GDM1 (cell line): ENCODE measurements at regions not wholly inside any gene's neighbourhood (a gene's known extent, or its start where the extent isn't known, plus 50 kb on each side); places are given as distances from the start of the nearest gene placed in this dataset.
"Not testable (repeated sequence)": the region's sequence is repeated elsewhere in the genome, so short reads cannot be mapped to it uniquely, and the experiment has no call there.

ENCODE experiments used
- DNase-seq: peaks from one replicate; lab custom pipeline; 2025; lab: John Stamatoyannopoulos, UW

GRCh38 chr13:65302691-65303090, 1927.4 kb downstream of the PCDH9 start:
- DNase-seq, result no peak

- DNase-seq, result no peak
Observed at GRCh38 chr13:65301506-65301905, 1928.6 kb downstream of the PCDH9 start.

DNA sequence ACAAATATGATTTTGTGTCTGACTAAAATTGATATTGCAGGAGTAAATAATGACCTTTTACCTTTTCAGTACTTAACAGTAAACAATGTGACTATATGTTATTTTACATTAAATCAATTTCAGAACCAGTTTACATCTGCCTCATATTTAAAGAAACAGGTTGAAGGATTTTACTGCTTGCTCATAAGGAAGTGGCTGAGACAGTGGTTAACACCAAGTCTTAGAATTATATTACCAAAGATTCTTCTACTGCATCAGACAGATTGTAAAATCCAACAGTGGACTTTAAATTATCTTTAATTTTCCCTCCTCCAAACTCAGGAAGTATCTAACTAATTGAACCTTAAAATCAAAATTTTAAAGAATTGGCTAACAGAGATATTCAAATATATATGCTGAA, 1929.9 kb downstream of the PCDH9 start:
- no peak for DNase-seq

DNA sequence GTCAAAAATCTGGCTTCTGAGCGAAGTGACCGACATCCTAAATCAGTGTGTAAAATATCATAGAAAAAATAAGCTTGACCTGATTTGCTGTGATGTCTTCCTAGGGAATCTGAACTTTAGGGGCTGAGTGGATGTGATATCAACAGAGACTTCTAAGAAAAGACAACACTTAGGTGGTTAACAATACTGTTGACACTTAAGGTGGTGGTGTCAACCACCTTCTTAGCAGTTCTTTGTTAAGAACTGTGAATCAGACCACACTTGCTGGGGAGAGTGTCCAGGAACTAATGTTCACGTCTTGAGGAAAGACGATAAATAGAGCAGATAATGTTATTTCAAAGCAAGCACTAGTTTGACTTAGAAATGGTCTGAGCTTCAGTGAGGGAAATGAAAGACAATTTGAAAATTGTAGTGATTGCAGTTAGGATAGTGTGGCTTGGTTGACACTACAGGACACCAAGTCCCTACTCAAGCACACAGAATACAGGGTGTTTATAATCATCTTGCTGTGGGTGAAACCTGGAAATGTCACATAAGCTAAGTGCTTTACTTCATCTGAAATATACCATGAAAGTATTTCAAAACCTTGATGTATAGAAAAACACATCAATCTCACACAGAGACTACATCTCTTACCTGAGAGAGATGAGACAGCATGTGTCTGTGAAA, 1936.5 kb downstream of the PCDH9 start:
- no peak for DNase-seq

GRCh38 chr13:65292488-65292901, 1937.6 kb downstream of the PCDH9 start:
- no peak for DNase-seq

DNA sequence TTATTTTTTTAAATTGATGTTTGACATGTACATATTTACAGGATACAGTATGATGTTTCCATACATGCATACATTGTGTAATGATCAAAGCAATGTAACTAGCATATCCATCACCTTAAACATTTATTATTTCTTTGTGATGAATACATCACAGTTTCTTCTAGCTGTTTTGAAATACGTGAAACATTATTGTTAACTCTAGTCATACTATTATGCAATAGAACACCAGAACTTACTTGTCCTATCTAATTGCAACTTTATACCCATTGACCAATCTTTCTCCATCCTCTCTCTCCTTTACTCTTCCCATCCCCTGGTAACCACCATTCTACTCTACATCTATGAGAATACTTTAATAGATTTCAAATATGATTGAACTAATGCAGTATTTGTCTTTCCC, 1942.7 kb downstream of the PCDH9 start:
- DNase-seq, result no peak

DNA sequence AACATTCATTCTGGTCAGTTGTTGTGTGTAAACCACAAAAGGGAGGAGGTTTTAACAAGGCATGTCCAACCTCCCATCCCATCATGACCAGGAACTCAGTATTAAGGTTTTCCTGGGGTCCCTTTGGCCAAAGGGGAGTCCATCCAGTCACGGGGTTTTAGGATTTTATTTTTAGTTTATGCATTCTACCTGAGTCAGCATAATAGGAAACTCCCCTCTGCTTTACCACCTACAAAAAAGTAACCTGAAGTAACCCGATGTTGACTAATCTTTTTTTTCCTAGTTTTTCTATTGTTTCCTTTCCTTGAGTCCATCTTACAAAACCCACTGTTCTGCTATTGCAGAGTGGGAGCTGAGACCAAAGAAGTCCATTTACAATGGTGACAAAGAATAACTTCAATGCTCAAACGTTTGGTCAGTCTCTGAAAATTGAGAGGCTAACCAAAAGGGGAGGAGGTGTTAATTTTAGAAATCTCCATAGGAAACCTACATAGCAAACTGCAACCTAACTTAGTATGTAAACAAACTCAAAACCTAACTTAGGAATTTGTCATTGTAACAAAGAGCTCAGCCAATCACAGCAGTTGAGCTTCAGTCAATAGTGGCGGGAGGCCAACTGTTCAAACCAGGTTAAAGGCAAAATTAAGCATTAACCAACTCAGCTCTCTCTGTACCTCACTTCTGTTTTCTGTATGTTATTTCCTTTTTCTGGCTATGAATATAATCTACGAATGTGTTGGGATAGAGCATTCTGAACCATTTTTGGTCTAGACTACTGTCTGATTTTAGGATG, 1954.1 kb downstream of the PCDH9 start:
- DNase-seq, result no peak

- DNase-seq, result no peak
Observed at GRCh38 chr13:65275108-65275507, 1955.0 kb downstream of the PCDH9 start.

GRCh38 chr13:65273811-65274420, 1956.2 kb downstream of the PCDH9 start:
- DNase-seq, result not testable (repeated sequence)

GRCh38 chr13:65268009-65268408, 1962.1 kb downstream of the PCDH9 start:
- no peak for DNase-seq

GRCh38 chr13:65265988-65266387, 1964.1 kb downstream of the PCDH9 start:
- no peak for DNase-seq

DNA sequence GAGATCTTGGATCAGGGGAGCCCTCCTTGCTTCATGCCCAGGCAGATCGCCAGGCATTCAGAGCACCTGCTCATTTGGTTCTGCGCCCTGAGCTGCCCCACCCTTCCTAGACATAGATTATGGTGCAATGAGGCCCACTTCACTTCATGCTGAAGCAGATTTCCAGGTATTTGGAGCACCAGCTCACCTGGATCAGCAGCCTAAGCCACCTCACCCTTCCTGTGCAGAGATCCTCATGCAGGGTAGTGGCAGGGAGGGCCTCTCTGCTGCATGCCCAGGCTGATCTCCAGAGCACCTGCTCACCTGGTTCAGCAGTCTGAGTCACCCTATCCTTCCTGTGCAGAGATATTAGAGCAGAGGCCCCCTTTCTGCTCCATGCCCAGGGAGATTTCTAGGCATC, 1966.1 kb downstream of the PCDH9 start:
- no peak for DNase-seq

- DNase-seq, result no peak
Observed at GRCh38 chr13:65260946-65261891, 1968.9 kb downstream of the PCDH9 start.

DNA sequence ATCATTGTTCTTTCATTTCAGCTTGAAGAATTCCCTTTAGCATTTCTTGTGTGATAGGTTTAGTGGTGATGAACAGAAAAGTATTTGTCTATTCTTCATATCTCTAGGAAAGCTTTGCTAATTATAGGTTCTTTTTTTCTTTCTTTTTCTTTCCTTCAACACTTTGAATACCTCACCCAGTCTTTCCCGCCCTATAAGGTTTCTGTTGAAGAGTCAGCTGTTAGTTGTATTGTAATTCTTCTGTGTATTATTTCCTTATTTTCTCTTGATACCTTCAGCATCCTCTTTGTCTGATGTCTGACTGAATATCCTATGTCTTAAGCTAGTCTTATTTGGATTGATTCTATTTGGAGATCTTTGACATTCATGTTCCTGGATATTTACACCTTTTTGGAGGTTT, 1989.4 kb downstream of the PCDH9 start:
- DNase-seq, result no peak

GRCh38 chr13:65236841-65237418, 1993.2 kb downstream of the PCDH9 start:
- no peak for DNase-seq

- DNase-seq, result no peak
Observed at GRCh38 chr13:65217471-65217995, 2012.6 kb downstream of the PCDH9 start.

GRCh38 chr13:65202845-65203244, 2027.3 kb downstream of the PCDH9 start:
- DNase-seq, result not testable (repeated sequence)

DNA sequence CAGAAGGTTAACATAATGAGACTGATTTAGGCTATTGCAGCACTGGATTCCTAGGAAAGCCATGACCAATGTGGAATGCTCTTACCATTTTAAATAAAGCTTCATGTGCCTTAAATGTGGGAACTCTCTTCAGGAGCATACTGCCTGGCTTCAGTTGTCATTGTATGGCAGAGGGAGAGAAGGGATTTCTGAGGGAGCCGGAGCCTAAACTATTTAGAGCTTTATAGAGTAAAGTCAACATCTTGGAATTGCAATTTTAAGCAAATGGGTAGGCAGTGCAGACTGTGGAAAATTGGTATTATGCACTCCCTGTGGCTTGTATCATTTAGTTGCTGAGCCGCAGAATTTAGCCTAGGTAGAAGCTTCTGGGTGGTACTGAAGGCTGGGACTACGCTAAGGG, 2041.4 kb downstream of the PCDH9 start:
- DNase-seq, result no peak

- no peak for DNase-seq
Observed at GRCh38 chr13:65168026-65168425, 2062.1 kb downstream of the PCDH9 start.

DNA sequence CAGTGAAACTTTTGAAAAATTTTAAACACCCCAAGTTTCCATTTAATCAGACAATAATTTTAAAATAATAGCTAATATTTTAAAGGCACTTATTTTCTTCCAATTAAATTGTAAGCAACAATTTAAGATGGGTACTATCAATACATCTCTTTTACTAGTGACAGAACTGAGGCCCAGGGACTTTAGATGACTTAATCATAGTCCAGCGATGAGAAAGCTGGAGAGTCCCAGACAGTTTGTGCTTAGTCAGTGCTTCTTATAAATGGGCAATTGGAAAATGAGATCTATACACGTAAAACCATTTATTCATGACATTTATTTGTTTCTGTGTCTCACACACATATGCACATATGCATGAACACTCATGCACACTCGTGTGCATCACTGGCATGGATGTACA, 2063.5 kb downstream of the PCDH9 start:
- no peak for DNase-seq

DNA sequence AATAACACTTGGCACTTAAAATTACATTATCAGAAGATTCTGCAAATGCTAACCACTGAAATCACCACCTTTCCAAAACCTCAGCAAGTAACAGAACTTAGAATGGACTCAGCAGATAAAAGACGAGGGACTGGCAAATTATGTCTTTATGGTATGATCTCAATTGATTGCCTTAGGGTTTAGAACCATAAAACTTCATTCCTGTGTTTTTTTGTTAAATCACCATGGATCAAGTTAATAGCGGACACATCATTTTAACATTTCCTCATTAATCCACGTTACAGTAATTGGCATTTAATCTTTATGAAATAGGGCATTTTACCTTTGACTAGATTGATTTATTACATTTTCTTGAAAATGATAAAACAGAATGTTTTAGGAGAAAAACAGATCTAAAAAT, 2070.3 kb downstream of the PCDH9 start:
- no peak for DNase-seq
